ENCODE measurements at regions not wholly inside any gene's neighbourhood (a gene's known extent, or its start where the extent isn't known, plus 50 kb on each side); places are given as distances from the start of the nearest gene placed in this dataset.
A peak's percentile ranks its signal among the peaks of the same experiment; 100 is the strongest.

- no peak for TF ChIP-seq JUND (IDR thresholded peaks at IDR 0.05; ENCODE audit: low read depth)
- no peak for DNase-seq (ENCODE audit: low read depth in 1 of 2, low spot score in 1 of 2)
- in situ Hi-C loops (cut with HindIII; ENCODE audit: low pct_unique_long_range_greater_than_20kb, low sequenced_read_pairs), result no loop called here
These were observed 382.2 kb downstream of the FUT8 start for GRCh38 chr14:65794674-65795279.

- DNase-seq (ENCODE audit: low read depth in 1 of 2, low spot score in 1 of 2), result no peak
- in situ Hi-C loops (cut with HindIII; ENCODE audit: low pct_unique_long_range_greater_than_20kb, low sequenced_read_pairs), result no loop called here
- no peak for TF ChIP-seq JUND (IDR thresholded peaks at IDR 0.05; ENCODE audit: low read depth)
These were observed 385.7 kb downstream of the FUT8 start for GRCh38 chr14:65798216-65798615.

GRCh38 chr14:65800694-65801093, 388.2 kb downstream of the FUT8 start:
- in situ Hi-C loops (cut with HindIII; ENCODE audit: low pct_unique_long_range_greater_than_20kb, low sequenced_read_pairs), result no loop called here
- TF ChIP-seq JUND (IDR thresholded peaks at IDR 0.05; ENCODE audit: low read depth), result no peak
- no peak for DNase-seq (ENCODE audit: low read depth in 1 of 2, low spot score in 1 of 2)

- DNase-seq (ENCODE audit: low read depth in 1 of 2, low spot score in 1 of 2), result no peak
- in situ Hi-C loops (cut with HindIII; ENCODE audit: low pct_unique_long_range_greater_than_20kb, low sequenced_read_pairs), result no loop called here
These were observed 389.7 kb downstream of the FUT8 start for GRCh38 chr14:65802196-65802595.

GRCh38 chr14:65803885-65804284, 391.4 kb downstream of the FUT8 start:
- DNase-seq (ENCODE audit: low read depth in 1 of 2, low spot score in 1 of 2), result no peak
- TF ChIP-seq JUND (IDR thresholded peaks at IDR 0.05; ENCODE audit: low read depth), result no peak
- in situ Hi-C loops (cut with HindIII; ENCODE audit: low pct_unique_long_range_greater_than_20kb, low sequenced_read_pairs), result no loop called here

More at GRCh38 chr14:65802196-65802595, 389.7 kb downstream of the FUT8 start:
- no peak for TF ChIP-seq JUND (IDR thresholded peaks at IDR 0.05; ENCODE audit: low read depth)

- DNase-seq (ENCODE audit: low read depth in 1 of 2, low spot score in 1 of 2), result no peak
- no peak for TF ChIP-seq JUND (IDR thresholded peaks at IDR 0.05; ENCODE audit: low read depth)
- in situ Hi-C loops (cut with HindIII; ENCODE audit: low pct_unique_long_range_greater_than_20kb, low sequenced_read_pairs), result no loop called here
These were observed 392.0 kb downstream of the FUT8 start for GRCh38 chr14:65804439-65805112.

GRCh38 chr14:65805113-65805473, 392.6 kb downstream of the FUT8 start:
- no peak for DNase-seq (ENCODE audit: low read depth in 1 of 2, low spot score in 1 of 2)
- in situ Hi-C loops (cut with HindIII; ENCODE audit: low pct_unique_long_range_greater_than_20kb, low sequenced_read_pairs), result no loop called here
- no peak for TF ChIP-seq JUND (IDR thresholded peaks at IDR 0.05; ENCODE audit: low read depth)

- DNase-seq (ENCODE audit: low read depth in 1 of 2, low spot score in 1 of 2), result no peak
- in situ Hi-C loops (cut with HindIII; ENCODE audit: low pct_unique_long_range_greater_than_20kb, low sequenced_read_pairs), result no loop called here
- no peak for TF ChIP-seq JUND (IDR thresholded peaks at IDR 0.05; ENCODE audit: low read depth)
These were observed 395.9 kb downstream of the FUT8 start for GRCh38 chr14:65808390-65808789.

GRCh38 chr14:65810322-65810721, 397.8 kb downstream of the FUT8 start:
- no peak for DNase-seq (ENCODE audit: low read depth in 1 of 2, low spot score in 1 of 2)
- TF ChIP-seq JUND (IDR thresholded peaks at IDR 0.05; ENCODE audit: low read depth), result no peak
- in situ Hi-C loops (cut with HindIII; ENCODE audit: low pct_unique_long_range_greater_than_20kb, low sequenced_read_pairs), result no loop called here

- in situ Hi-C loops (cut with HindIII; ENCODE audit: low pct_unique_long_range_greater_than_20kb, low sequenced_read_pairs), result no loop called here
- no peak for DNase-seq (ENCODE audit: low read depth in 1 of 2, low spot score in 1 of 2)
- TF ChIP-seq JUND (IDR thresholded peaks at IDR 0.05; ENCODE audit: low read depth), result no peak
These were observed 401.3 kb downstream of the FUT8 start for GRCh38 chr14:65813760-65814384.

GRCh38 chr14:65815127-65815526, 402.6 kb downstream of the FUT8 start:
- DNase-seq (ENCODE audit: low read depth in 1 of 2, low spot score in 1 of 2), result peak in 1 of 2 experiments; percentile 44
- no peak for TF ChIP-seq JUND (IDR thresholded peaks at IDR 0.05; ENCODE audit: low read depth)
- in situ Hi-C loops (cut with HindIII; ENCODE audit: low pct_unique_long_range_greater_than_20kb, low sequenced_read_pairs), result no loop called here

GRCh38 chr14:65817011-65817410, 404.5 kb downstream of the FUT8 start:
- in situ Hi-C loops (cut with HindIII; ENCODE audit: low pct_unique_long_range_greater_than_20kb, low sequenced_read_pairs), result no loop called here
- DNase-seq (ENCODE audit: low read depth in 1 of 2, low spot score in 1 of 2), result peak; percentile 52 to 98
- TF ChIP-seq JUND (IDR thresholded peaks at IDR 0.05; ENCODE audit: low read depth), result peak; percentile 81; the same call in 1 of the 2 replicates

GRCh38 chr14:65819569-65819968, 407.0 kb downstream of the FUT8 start:
- in situ Hi-C loops (cut with HindIII; ENCODE audit: low pct_unique_long_range_greater_than_20kb, low sequenced_read_pairs), result no loop called here
- no peak for DNase-seq (ENCODE audit: low read depth in 1 of 2, low spot score in 1 of 2)
- TF ChIP-seq JUND (IDR thresholded peaks at IDR 0.05; ENCODE audit: low read depth), result no peak
